Suprapubic skin (tissue), 4 donors: ENCODE measurements at regions not wholly inside any gene's neighbourhood (a gene's known extent, or its start where the extent isn't known, plus 50 kb on each side); places are given as distances from the start of the nearest gene placed in this dataset.

Source experiments
- POLR2A ChIP-seq, 2 donors: fragments of 450-650 bp; IDR thresholded peaks; one replicate each; pipeline ENCODE4 v1.6.1; 2017; ENCODE audit warnings: antibody characterized with exemption in 2 of 2, mild to moderate bottlenecking in 2 of 2, moderate library complexity in 2 of 2
- POLR2AphosphoS5 ChIP-seq, 3 donors: sonication (generic); formaldehyde crosslinking; IDR thresholded peaks; one replicate each; pipeline ENCODE4 v1.6.1; 2017; ENCODE audit warnings: antibody characterized with exemption in 3 of 3
- TF ChIP-seq, protein P1 (sequence below), 2 donors: fragments of 200-600 bp in 1 of 2; fragments of 450-650 bp in 1 of 2; sonication (generic) in 1 of 2; IDR thresholded peaks; one replicate each; pipeline ENCODE4 v1.5.1; 2016 to 2019; ENCODE audit warnings: antibody characterized with exemption in 2 of 2, mild to moderate bottlenecking in 1 of 2, moderate library complexity in 1 of 2

- TF ChIP-seq, protein P1, sequence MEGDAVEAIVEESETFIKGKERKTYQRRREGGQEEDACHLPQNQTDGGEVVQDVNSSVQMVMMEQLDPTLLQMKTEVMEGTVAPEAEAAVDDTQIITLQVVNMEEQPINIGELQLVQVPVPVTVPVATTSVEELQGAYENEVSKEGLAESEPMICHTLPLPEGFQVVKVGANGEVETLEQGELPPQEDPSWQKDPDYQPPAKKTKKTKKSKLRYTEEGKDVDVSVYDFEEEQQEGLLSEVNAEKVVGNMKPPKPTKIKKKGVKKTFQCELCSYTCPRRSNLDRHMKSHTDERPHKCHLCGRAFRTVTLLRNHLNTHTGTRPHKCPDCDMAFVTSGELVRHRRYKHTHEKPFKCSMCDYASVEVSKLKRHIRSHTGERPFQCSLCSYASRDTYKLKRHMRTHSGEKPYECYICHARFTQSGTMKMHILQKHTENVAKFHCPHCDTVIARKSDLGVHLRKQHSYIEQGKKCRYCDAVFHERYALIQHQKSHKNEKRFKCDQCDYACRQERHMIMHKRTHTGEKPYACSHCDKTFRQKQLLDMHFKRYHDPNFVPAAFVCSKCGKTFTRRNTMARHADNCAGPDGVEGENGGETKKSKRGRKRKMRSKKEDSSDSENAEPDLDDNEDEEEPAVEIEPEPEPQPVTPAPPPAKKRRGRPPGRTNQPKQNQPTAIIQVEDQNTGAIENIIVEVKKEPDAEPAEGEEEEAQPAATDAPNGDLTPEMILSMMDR (IDR thresholded peaks at IDR 0.05): no peak
- no peak for TF ChIP-seq POLR2A (IDR thresholded peaks at IDR 0.05)
- no peak for TF ChIP-seq POLR2AphosphoS5 (IDR thresholded peaks at IDR 0.05)
Observed at GRCh38 chr2:15795426-15795825, 144.9 kb upstream of the MYCN start.
